ENCODE measurements at regions not wholly inside any gene's neighbourhood (a gene's known extent, or its start where the extent isn't known, plus 50 kb on each side); places are given as distances from the start of the nearest gene placed in this dataset.

GRCh38 chr3:168341956-168342936 is 246.5 kb upstream of the GOLIM4 start:
- POLR2A ChIA-PET (ENCODE audit: unreplicated experiment), result no interaction called here
- BruUV-seq (replicated peaks), result no TSS peak
- Histone ChIP-seq H2BK15ac (ENCODE audit: low read depth, low read length) (0 out of 3 replicates have a peak overlapping the region, but pooled peaks have one; percentile 48), H3K9me3 (ENCODE audit: control insufficient read depth, insufficient read depth, low read length) (no peaks in the 10 kb centered on the region), H3K36me3 (ENCODE audit: control insufficient read depth, insufficient read depth, low read length) (no peaks in the 10 kb centered on the region), H3K18ac (ENCODE audit: low read depth, low read length) (peak overlapping the region; percentile 52), H3K27me3 (ENCODE audit: control insufficient read depth, insufficient read depth, low read length) (no peaks in the 10 kb centered on the region), H3K56ac (ENCODE audit: extremely low read depth, insufficient read depth, low read length) (no peak overlapping the region; the same call in 1 of the 2 replicates), H3K4ac (ENCODE audit: low read depth, low read length) (no peak overlapping the region), H4K5ac (ENCODE audit: low read depth, low read length) (peak overlapping the region; percentile 67), H3K79me1 (ENCODE audit: low read depth in 1 of 2, low read length in 2 of 2) (no peaks in the 10 kb centered on the region), H2AK5ac (ENCODE audit: low read depth, low read length) (0 out of 2 replicates have a peak overlapping the region, but pooled peaks have one; percentile 21), H2BK20ac (ENCODE audit: low read depth, low read length) (peak overlapping the region; percentile 52; the same call in 1 of the 2 replicates), H3K9me1 (ENCODE audit: insufficient read depth, low read length) (peaks cover 3% of the 10 kb centered on the region; the same call in 1 of the 2 replicates), H2BK120ac (ENCODE audit: low read depth, low read length) (peak overlapping the region; percentile 48), H3K23ac (ENCODE audit: low read depth, low read length) (no peak overlapping the region), H2AK9ac (replicated peaks; ENCODE audit: low read depth, low read length, poor library complexity) (no peak overlapping the region), H4K8ac (ENCODE audit: low read depth in 2 of 2, low read length in 2 of 2) (peak overlapping the region in 1 of 2 experiments; percentile 51; a peak in 1 of 4 replicates), H2BK5ac (ENCODE audit: low read depth, low read length, poor library complexity, severe bottlenecking) (no peak overlapping the region), H4K20me1 (ENCODE audit: insufficient read depth, low read length) (no peaks in the 10 kb centered on the region), H3K4me1 (ENCODE audit: control insufficient read depth, insufficient read depth, low read length) (peaks cover 10% of the 10 kb centered on the region), H3K4me2 (ENCODE audit: low read depth, low read length) (peak overlapping the region; percentile 57), H3K14ac (replicated peaks; ENCODE audit: low read depth, low read length) (0 out of 2 replicates have a peak overlapping the region, but pooled peaks have one; percentile 8), H3K27ac (ENCODE audit: insufficient read depth, low read length) (peak overlapping the region; percentile 45; the same call in 1 of the 2 replicates), H2AFZ (replicated peaks; ENCODE audit: low read length, poor library complexity) (no peak overlapping the region), H3K4me3 (ENCODE audit: insufficient read depth, low read depth, low read length) (no peak overlapping the region), H4K91ac (ENCODE audit: insufficient read depth, low read depth, low read length) (no peak overlapping the region; the same call in 1 of the 2 replicates), H3K9ac (ENCODE audit: low read depth, low read length) (peak overlapping the region; percentile 29; the same call in 1 of the 2 replicates)
- TF ChIP-seq MXI1 (IDR thresholded peaks at IDR 0.05; ENCODE audit: borderline replicate concordance, low read depth, low read length) (no peak), RFX5 (IDR thresholded peaks at IDR 0.05; ENCODE audit: low read depth, low read length) (no peak), MAZ (IDR thresholded peaks at IDR 0.05; ENCODE audit: borderline replicate concordance, low read depth, low read length) (no peak), CTCF (conservative IDR thresholded peaks at IDR 0.05; ENCODE audit: low read depth, low read length) (no peak), FOS (IDR thresholded peaks at IDR 0.05; ENCODE audit: low read depth, low read length) (no peak), RCOR1 (IDR thresholded peaks at IDR 0.05; ENCODE audit: insufficient replicate concordance, low read length) (no peak), ELK1 (IDR thresholded peaks at IDR 0.05; ENCODE audit: borderline replicate concordance, low read depth, low read length) (no peak), MAFK (IDR thresholded peaks at IDR 0.05; ENCODE audit: low read depth, low read length) (no peak)
- CTCF ChIA-PET, result interaction anchor here (0.5 to 1.0 kb wide), 3 partner anchors 43 to 248 kb away, joined by 3 read pairs; no protein-coding TSS in a partner anchor
- in situ Hi-C loops (cut with MboI; ENCODE audit: low sequenced_read_pairs) (no loop called here), dilution Hi-C loops (cut with HindIII; ENCODE audit: low sequenced_read_pairs, unreplicated experiment) (no loop called here), intact Hi-C loops (cut with micrococcal nuclease) (loop anchor here (2.0 to 5.0 kb wide), 2 partner anchors 80 to 91 kb away; no protein-coding TSS in a partner anchor)
- ATAC-seq (ENCODE audit: low read depth) (peak; percentile 21), DNase-seq (peak; percentile 8)
- no CpG with 5 or more reads among the region's 2 CpGs for WGBS, 2 experiments (ENCODE audit: extremely low coverage in 2 of 2, insufficient read length in 1 of 2)
